GM18520 (cell line): ENCODE measurements at regions not wholly inside any gene's neighbourhood (a gene's known extent, or its start where the extent isn't known, plus 50 kb on each side); places are given as distances from the start of the nearest gene placed in this dataset.

Source experiments
- ATAC-seq: cut with Tn5 transposase; IDR thresholded peaks from one replicate; pipeline ENCODE4 v1.9.1; 2021; ENCODE audit not compliant: unreplicated experiment

GRCh38 chr18:27899893-27900292 is 277.0 kb downstream of the CDH2 start:
- no peak for ATAC-seq

- no peak for ATAC-seq
These were observed 282.2 kb downstream of the CDH2 start for GRCh38 chr18:27894746-27895145.

- no peak for ATAC-seq
These were observed 289.0 kb downstream of the CDH2 start for GRCh38 chr18:27887711-27888495.

- ATAC-seq, result no peak
These were observed 289.6 kb downstream of the CDH2 start for GRCh38 chr18:27887287-27887686.

- no peak for ATAC-seq
These were observed 297.4 kb downstream of the CDH2 start for GRCh38 chr18:27879540-27879939.

- no peak for ATAC-seq
These were observed 305.2 kb downstream of the CDH2 start for GRCh38 chr18:27871726-27872125.

- ATAC-seq, result no peak
These were observed 307.2 kb downstream of the CDH2 start for GRCh38 chr18:27869735-27870134.

- ATAC-seq, result no peak
These were observed 311.5 kb downstream of the CDH2 start for GRCh38 chr18:27865431-27865830.

GRCh38 chr18:27863780-27864430 is 313.0 kb downstream of the CDH2 start:
- ATAC-seq, result no peak

- no peak for ATAC-seq
These were observed 314.8 kb downstream of the CDH2 start for GRCh38 chr18:27862041-27862682.

GRCh38 chr18:27861539-27861938 is 315.4 kb downstream of the CDH2 start:
- ATAC-seq, result no peak

- no peak for ATAC-seq
These were observed 316.2 kb downstream of the CDH2 start for GRCh38 chr18:27860701-27861107.

- no peak for ATAC-seq
These were observed 316.9 kb downstream of the CDH2 start for GRCh38 chr18:27860011-27860410.

GRCh38 chr18:27856820-27857219 is 320.1 kb downstream of the CDH2 start:
- ATAC-seq, result no peak

- no peak for ATAC-seq
These were observed 321.4 kb downstream of the CDH2 start for GRCh38 chr18:27855486-27855885.

GRCh38 chr18:27854631-27855030 is 322.3 kb downstream of the CDH2 start:
- no peak for ATAC-seq

- ATAC-seq, result no peak
These were observed 328.6 kb downstream of the CDH2 start for GRCh38 chr18:27848336-27848735.

- ATAC-seq, result no peak
These were observed 329.5 kb downstream of the CDH2 start for GRCh38 chr18:27847412-27847811.

- no peak for ATAC-seq
These were observed 331.0 kb downstream of the CDH2 start for GRCh38 chr18:27845897-27846296.

GRCh38 chr18:27843783-27844777 is 332.9 kb downstream of the CDH2 start:
- ATAC-seq, result no peak

GRCh38 chr18:27839141-27839540 is 337.8 kb downstream of the CDH2 start:
- ATAC-seq, result no peak
